ENCODE measurements at regions not wholly inside any gene's neighbourhood (a gene's known extent, or its start where the extent isn't known, plus 50 kb on each side); places are given as distances from the start of the nearest gene placed in this dataset.

- Histone ChIP-seq H3K36me3 (ENCODE audit: control insufficient read depth, insufficient read depth, low read length, severe bottlenecking) (no peaks in the 10 kb centered on the region), H3K4me3 (ENCODE audit: low read length) (no peak overlapping the region), H3K9me3 (ENCODE audit: control insufficient read depth, low read length) (peaks cover 2% of the 10 kb centered on the region), H3K9ac (ENCODE audit: low read length) (no peak overlapping the region), H3K4me1 (ENCODE audit: control insufficient read depth, insufficient read depth, low read length) (peaks cover 4% of the 10 kb centered on the region), H3K27me3 (replicated peaks; ENCODE audit: control insufficient read depth, insufficient read depth, low read length) (no peaks in the 10 kb centered on the region)
- DNase-seq (ENCODE audit: low read depth) = no peak
Observed at GRCh38 chr15:95715906-95716656, 614.4 kb upstream of the NR2F2 start.

GRCh38 chr15:95716708-95717107 lies 613.8 kb upstream of the NR2F2 start:
- H3K36me3 ChIP-seq (ENCODE audit: control insufficient read depth, insufficient read depth, low read length, severe bottlenecking) = no peaks in the 10 kb centered on the region
- no peak for DNase-seq (ENCODE audit: low read depth)
- H3K27me3 ChIP-seq (replicated peaks; ENCODE audit: control insufficient read depth, insufficient read depth, low read length) = no peaks in the 10 kb centered on the region
- H3K4me1 ChIP-seq (ENCODE audit: control insufficient read depth, insufficient read depth, low read length) = peaks cover 4% of the 10 kb centered on the region
- H3K9ac ChIP-seq (ENCODE audit: low read length) = no peak overlapping the region
- no peak overlapping the region for H3K4me3 ChIP-seq (ENCODE audit: low read length)
- H3K9me3 ChIP-seq (ENCODE audit: control insufficient read depth, low read length) = peaks cover 2% of the 10 kb centered on the region

- Histone ChIP-seq H3K9me3 (ENCODE audit: control insufficient read depth, low read length) (peaks cover 2% of the 10 kb centered on the region), H3K4me3 (ENCODE audit: low read length) (no peak overlapping the region), H3K4me1 (ENCODE audit: control insufficient read depth, insufficient read depth, low read length) (no peaks in the 10 kb centered on the region), H3K36me3 (ENCODE audit: control insufficient read depth, insufficient read depth, low read length, severe bottlenecking) (no peaks in the 10 kb centered on the region), H3K27me3 (replicated peaks; ENCODE audit: control insufficient read depth, insufficient read depth, low read length) (no peaks in the 10 kb centered on the region), H3K9ac (ENCODE audit: low read length) (no peak overlapping the region)
- no peak for DNase-seq (ENCODE audit: low read depth)
Observed at GRCh38 chr15:95718441-95718840, 612.1 kb upstream of the NR2F2 start.

- no peaks in the 10 kb centered on the region for H3K27me3 ChIP-seq (replicated peaks; ENCODE audit: control insufficient read depth, insufficient read depth, low read length)
- H3K9me3 ChIP-seq (ENCODE audit: control insufficient read depth, low read length) = peaks cover 2% of the 10 kb centered on the region
- no peak overlapping the region for H3K4me3 ChIP-seq (ENCODE audit: low read length)
- H3K4me1 ChIP-seq (ENCODE audit: control insufficient read depth, insufficient read depth, low read length) = no peaks in the 10 kb centered on the region
- H3K36me3 ChIP-seq (ENCODE audit: control insufficient read depth, insufficient read depth, low read length, severe bottlenecking) = no peaks in the 10 kb centered on the region
- no peak overlapping the region for H3K9ac ChIP-seq (ENCODE audit: low read length)
- DNase-seq (ENCODE audit: low read depth) = no peak
Observed at GRCh38 chr15:95724908-95725633, 605.4 kb upstream of the NR2F2 start.

DNA sequence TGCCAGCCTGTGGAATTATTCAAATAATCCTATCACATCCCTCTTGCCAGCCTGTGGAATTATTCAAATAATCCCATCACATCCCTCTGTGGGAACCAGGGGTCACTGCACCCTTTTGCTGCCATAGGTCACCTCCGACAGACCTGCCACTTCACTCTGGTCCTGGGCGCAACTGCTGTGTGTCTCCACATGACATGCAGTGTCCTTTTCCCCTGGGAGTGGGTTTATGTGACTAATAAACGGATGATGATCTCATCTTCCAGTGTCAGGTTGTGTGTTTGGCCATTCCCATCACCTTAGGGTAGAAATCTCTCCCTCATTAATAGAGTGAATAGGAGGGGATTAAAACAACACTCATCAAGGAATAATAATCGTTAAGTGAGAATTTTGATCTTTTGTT lies 603.6 kb upstream of the NR2F2 start:
- no peaks in the 10 kb centered on the region for H3K27me3 ChIP-seq (replicated peaks; ENCODE audit: control insufficient read depth, insufficient read depth, low read length)
- no peaks in the 10 kb centered on the region for H3K36me3 ChIP-seq (ENCODE audit: control insufficient read depth, insufficient read depth, low read length, severe bottlenecking)
- H3K9ac ChIP-seq (ENCODE audit: low read length) = no peak overlapping the region
- no peaks in the 10 kb centered on the region for H3K9me3 ChIP-seq (ENCODE audit: control insufficient read depth, low read length)
- no peak for DNase-seq (ENCODE audit: low read depth)
- no peak overlapping the region for H3K4me3 ChIP-seq (ENCODE audit: low read length)
- no peaks in the 10 kb centered on the region for H3K4me1 ChIP-seq (ENCODE audit: control insufficient read depth, insufficient read depth, low read length)

GRCh38 chr15:95733931-95734330 lies 596.6 kb upstream of the NR2F2 start:
- DNase-seq (ENCODE audit: low read depth) = no peak
- no peak overlapping the region for H3K9ac ChIP-seq (ENCODE audit: low read length)
- no peaks in the 10 kb centered on the region for H3K36me3 ChIP-seq (ENCODE audit: control insufficient read depth, insufficient read depth, low read length, severe bottlenecking)
- no peaks in the 10 kb centered on the region for H3K4me1 ChIP-seq (ENCODE audit: control insufficient read depth, insufficient read depth, low read length)
- no peaks in the 10 kb centered on the region for H3K27me3 ChIP-seq (replicated peaks; ENCODE audit: control insufficient read depth, insufficient read depth, low read length)
- no peaks in the 10 kb centered on the region for H3K9me3 ChIP-seq (ENCODE audit: control insufficient read depth, low read length)
- no peak overlapping the region for H3K4me3 ChIP-seq (ENCODE audit: low read length)

GRCh38 chr15:95734422-95735316 lies 595.8 kb upstream of the NR2F2 start:
- DNase-seq (ENCODE audit: low read depth) = no peak
- Histone ChIP-seq H3K9me3 (ENCODE audit: control insufficient read depth, low read length) (no peaks in the 10 kb centered on the region), H3K4me1 (ENCODE audit: control insufficient read depth, insufficient read depth, low read length) (no peaks in the 10 kb centered on the region), H3K36me3 (ENCODE audit: control insufficient read depth, insufficient read depth, low read length, severe bottlenecking) (no peaks in the 10 kb centered on the region), H3K9ac (ENCODE audit: low read length) (no peak overlapping the region), H3K27me3 (replicated peaks; ENCODE audit: control insufficient read depth, insufficient read depth, low read length) (no peaks in the 10 kb centered on the region), H3K4me3 (ENCODE audit: low read length) (no peak overlapping the region)

DNA sequence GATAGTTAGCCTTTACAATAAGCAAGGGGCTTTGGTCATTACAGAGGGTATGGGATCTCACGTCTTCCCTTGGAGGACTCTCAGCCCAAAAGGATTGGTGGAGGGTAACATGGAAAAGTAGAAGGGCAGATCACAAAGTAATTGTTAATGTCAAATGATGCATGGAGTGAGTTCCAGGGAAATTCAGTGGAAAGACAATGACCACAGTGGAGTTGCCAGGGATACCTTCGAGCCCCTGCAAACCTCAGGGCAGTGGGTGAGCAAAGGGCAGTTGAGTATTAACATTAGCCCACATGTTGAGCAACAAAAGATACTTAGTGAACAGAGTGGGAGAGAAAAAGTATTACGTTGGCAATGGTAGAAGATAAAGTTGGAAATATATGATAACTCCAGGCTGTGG lies 593.4 kb upstream of the NR2F2 start:
- H3K27me3 ChIP-seq (replicated peaks; ENCODE audit: control insufficient read depth, insufficient read depth, low read length) = no peaks in the 10 kb centered on the region
- DNase-seq (ENCODE audit: low read depth) = no peak
- no peaks in the 10 kb centered on the region for H3K36me3 ChIP-seq (ENCODE audit: control insufficient read depth, insufficient read depth, low read length, severe bottlenecking)
- H3K4me3 ChIP-seq (ENCODE audit: low read length) = no peak overlapping the region
- no peaks in the 10 kb centered on the region for H3K4me1 ChIP-seq (ENCODE audit: control insufficient read depth, insufficient read depth, low read length)
- H3K9me3 ChIP-seq (ENCODE audit: control insufficient read depth, low read length) = no peaks in the 10 kb centered on the region
- no peak overlapping the region for H3K9ac ChIP-seq (ENCODE audit: low read length)

DNA sequence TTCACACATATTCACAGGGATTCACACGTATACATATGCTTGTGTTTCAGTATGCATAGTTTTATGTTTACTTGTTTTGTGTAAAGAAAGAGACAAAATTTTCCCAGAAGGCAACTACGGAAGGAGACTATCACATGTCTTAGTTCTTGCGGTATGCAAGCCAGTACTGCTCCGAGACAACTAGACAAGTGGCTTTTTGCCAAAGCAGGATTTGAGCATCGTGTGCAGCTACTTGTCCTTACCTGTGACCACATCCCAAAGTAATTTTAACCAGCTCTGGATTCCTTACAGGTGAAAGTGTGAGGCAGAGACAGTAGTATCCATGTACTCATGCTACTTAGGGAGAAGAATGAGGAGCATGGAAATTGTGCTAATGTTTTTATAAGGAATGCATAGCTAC lies 591.4 kb upstream of the NR2F2 start:
- H3K9ac ChIP-seq (ENCODE audit: low read length) = no peak overlapping the region
- H3K9me3 ChIP-seq (ENCODE audit: control insufficient read depth, low read length) = no peaks in the 10 kb centered on the region
- H3K27me3 ChIP-seq (replicated peaks; ENCODE audit: control insufficient read depth, insufficient read depth, low read length) = no peaks in the 10 kb centered on the region
- no peaks in the 10 kb centered on the region for H3K4me1 ChIP-seq (ENCODE audit: control insufficient read depth, insufficient read depth, low read length)
- H3K36me3 ChIP-seq (ENCODE audit: control insufficient read depth, insufficient read depth, low read length, severe bottlenecking) = no peaks in the 10 kb centered on the region
- no peak overlapping the region for H3K4me3 ChIP-seq (ENCODE audit: low read length)
- no peak for DNase-seq (ENCODE audit: low read depth)

DNA sequence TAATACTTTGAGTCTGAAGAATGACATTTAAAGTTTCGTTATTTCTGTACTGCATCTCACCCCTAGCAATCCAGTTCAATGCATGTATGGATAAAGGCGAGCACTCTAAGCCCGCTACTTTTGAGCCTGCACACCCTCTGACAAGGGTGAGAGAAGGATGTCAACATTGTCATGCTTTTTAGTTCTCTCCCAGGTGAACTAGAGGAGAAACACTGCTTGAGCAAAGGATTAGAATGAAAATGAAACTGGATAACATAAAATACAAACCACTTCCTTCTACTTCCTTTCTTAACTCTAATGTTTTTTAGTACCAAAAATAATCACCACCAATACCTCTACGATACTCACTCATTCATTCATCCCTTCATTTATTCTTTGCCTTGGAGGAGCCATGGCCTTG lies 588.7 kb upstream of the NR2F2 start:
- no peak for DNase-seq (ENCODE audit: low read depth)
- H3K36me3 ChIP-seq (ENCODE audit: control insufficient read depth, insufficient read depth, low read length, severe bottlenecking) = no peaks in the 10 kb centered on the region

DNA sequence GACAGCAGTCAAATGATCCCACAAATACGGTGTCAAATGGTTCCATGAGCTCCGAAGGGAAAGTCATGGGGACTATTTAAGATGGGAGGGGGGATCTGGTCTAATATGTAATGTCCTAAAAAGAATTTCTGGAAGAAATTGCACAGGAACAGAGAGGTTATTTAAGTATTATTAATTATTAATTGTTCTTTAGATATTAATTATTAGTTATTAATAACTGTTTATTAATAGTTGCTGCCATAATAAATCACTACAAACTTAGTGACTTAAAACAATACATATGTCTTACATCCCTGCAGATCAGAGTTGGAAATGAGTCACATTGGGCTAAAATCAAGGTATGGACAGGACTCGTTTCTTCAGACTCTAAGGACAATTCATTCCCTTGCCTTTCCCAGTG lies 588.2 kb upstream of the NR2F2 start:
- Histone ChIP-seq H3K4me3 (ENCODE audit: low read length) (no peak overlapping the region), H3K9ac (ENCODE audit: low read length) (no peak overlapping the region), H3K9me3 (ENCODE audit: control insufficient read depth, low read length) (no peaks in the 10 kb centered on the region), H3K4me1 (ENCODE audit: control insufficient read depth, insufficient read depth, low read length) (no peaks in the 10 kb centered on the region), H3K27me3 (replicated peaks; ENCODE audit: control insufficient read depth, insufficient read depth, low read length) (no peaks in the 10 kb centered on the region), H3K36me3 (ENCODE audit: control insufficient read depth, insufficient read depth, low read length, severe bottlenecking) (no peaks in the 10 kb centered on the region)
- DNase-seq (ENCODE audit: low read depth) = no peak

More for the DNA sequence above, 588.7 kb upstream of the NR2F2 start:
- Histone ChIP-seq H3K4me1 (ENCODE audit: control insufficient read depth, insufficient read depth, low read length) (no peaks in the 10 kb centered on the region), H3K9me3 (ENCODE audit: control insufficient read depth, low read length) (no peaks in the 10 kb centered on the region), H3K9ac (ENCODE audit: low read length) (no peak overlapping the region), H3K27me3 (replicated peaks; ENCODE audit: control insufficient read depth, insufficient read depth, low read length) (no peaks in the 10 kb centered on the region), H3K4me3 (ENCODE audit: low read length) (no peak overlapping the region)

All from adipocyte (in vitro differentiated cells).